Activated CD4-positive, alpha-beta T cell treated with anti-CD3 and anti-CD28 coated beads for 36 hours (primary cell): ENCODE measurements at regions not wholly inside any gene's neighbourhood (a gene's known extent, or its start where the extent isn't known, plus 50 kb on each side); places are given as distances from the start of the nearest gene placed in this dataset.

Experiments
- ATAC-seq: fragments of 200-7000 bp; cut with Tn5 transposase; one replicate; pipeline ENCODE4 v1.10.0; 2021; ENCODE audit warnings: mild to moderate bottlenecking, moderate library complexity
- CTCF ChIA-PET: fragments of 350-600 bp; sonication (Branson Sonifier 250); formaldehyde crosslinking; loops from one replicate; lab custom pipeline; 2021; ENCODE audit warnings: antibody characterized with exemption; lab: Charles Lee
- POLR2A ChIA-PET: fragments of 350-600 bp; sonication (Branson Sonifier 250); formaldehyde crosslinking; loops from one replicate; lab custom pipeline; 2021; ENCODE audit warnings: antibody characterized with exemption, inconsistent platforms; lab: Charles Lee
- DNase-seq: peaks from one replicate; pipeline ENCODE4 v3.0.0-alpha.2; 2020
- H3K27ac Mint-ChIP-seq: one replicate; pipeline ENCODE4 v1.8.0; 2021; ENCODE audit warnings: mixed read lengths
- H3K27me3 Mint-ChIP-seq: one replicate; pipeline ENCODE4 v1.8.0; 2021; ENCODE audit warnings: mixed read lengths
- H3K36me3 Mint-ChIP-seq: one replicate; pipeline ENCODE4 v1.8.0; 2021; ENCODE audit warnings: low read depth, mixed read lengths
- H3K4me1 Mint-ChIP-seq: one replicate; pipeline ENCODE4 v1.8.0; 2021; ENCODE audit warnings: mixed read lengths
- H3K4me3 Mint-ChIP-seq: one replicate; pipeline ENCODE4 v1.8.0; 2021; ENCODE audit warnings: mild to moderate bottlenecking, moderate library complexity, mixed read lengths
- H3K9me3 Mint-ChIP-seq: one replicate; pipeline ENCODE4 v1.8.0; 2021; ENCODE audit warnings: low read depth, mixed read lengths
- intact Hi-C, 2 experiments: fragments of 100-400 bp; cut with DNase I in 1 of 2; cut with micrococcal nuclease in 1 of 2; formaldehyde crosslinking; loops; one replicate each; pipeline versions ENCODE4 v1.14.2 to v1.15.1; 2022 to 2024; cut with DNase I, micrococcal nuclease

DNA sequence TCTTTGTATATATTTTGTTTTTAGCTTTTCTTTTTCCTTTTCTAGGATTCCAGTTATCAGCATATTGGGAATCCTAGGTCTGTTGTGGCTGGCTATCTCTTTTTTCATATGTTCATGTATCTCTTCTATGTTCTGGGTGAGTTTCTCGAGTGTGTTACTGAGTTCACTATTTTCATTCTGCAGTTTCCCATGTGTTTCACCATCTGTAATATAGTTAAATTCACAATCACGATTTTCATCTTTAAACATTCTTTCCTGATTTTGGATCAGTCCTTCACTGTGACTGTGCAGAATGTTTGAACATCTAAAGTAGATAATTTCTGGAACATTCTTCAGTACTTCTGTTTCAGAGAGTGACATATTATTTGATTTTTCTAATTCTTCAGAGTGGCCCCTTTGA, 862.1 kb downstream of the OLFM4 start:
- ChIA-PET POLR2A (no interaction called here), CTCF (interaction anchor here (0.7 kb wide), 1 partner anchor 655 kb away, joined by 3 read pairs; no protein-coding TSS in a partner anchor)
- Mint-ChIP-seq H3K27ac (no peak overlapping the region), H3K4me1 (no peaks in the 10 kb centered on the region), H3K4me3 (no peak overlapping the region), H3K27me3 (no peaks in the 10 kb centered on the region), H3K9me3 (peaks cover 2% of the 10 kb centered on the region), H3K36me3 (no peaks in the 10 kb centered on the region)
- no peak for ATAC-seq
- DNase-seq: no peak
- intact Hi-C loops: no loop called here

DNA sequence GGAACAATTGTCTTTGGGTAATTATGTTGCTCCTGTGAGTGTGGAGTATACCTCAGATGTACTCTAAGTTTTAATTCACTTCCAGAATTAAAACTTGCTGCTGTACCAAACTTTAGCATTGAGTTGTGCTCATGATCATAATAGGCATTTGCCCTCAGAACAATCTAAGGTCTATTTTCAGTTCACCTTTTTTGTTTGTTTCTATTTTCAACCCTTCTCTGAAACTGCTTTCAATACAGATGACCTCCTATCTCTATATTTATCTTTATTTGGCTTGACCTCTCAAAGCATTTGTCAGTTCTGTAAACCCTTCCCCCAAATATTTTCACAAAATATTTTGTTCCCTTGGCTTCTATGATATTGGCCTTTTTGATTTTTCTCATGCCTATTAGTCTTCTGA, 873.0 kb downstream of the OLFM4 start:
- no peak for DNase-seq
- no peaks in the 10 kb centered on the region for H3K36me3 Mint-ChIP-seq
- H3K4me1 Mint-ChIP-seq: no peaks in the 10 kb centered on the region
- ChIA-PET CTCF (no interaction called here), POLR2A (no interaction called here)
- H3K4me3 Mint-ChIP-seq: no peak overlapping the region
- ATAC-seq: no peak
- no peak overlapping the region for H3K27ac Mint-ChIP-seq
- H3K27me3 Mint-ChIP-seq: no peaks in the 10 kb centered on the region
- peaks cover 8% of the 10 kb centered on the region for H3K9me3 Mint-ChIP-seq
- intact Hi-C loops: no loop called here

DNA sequence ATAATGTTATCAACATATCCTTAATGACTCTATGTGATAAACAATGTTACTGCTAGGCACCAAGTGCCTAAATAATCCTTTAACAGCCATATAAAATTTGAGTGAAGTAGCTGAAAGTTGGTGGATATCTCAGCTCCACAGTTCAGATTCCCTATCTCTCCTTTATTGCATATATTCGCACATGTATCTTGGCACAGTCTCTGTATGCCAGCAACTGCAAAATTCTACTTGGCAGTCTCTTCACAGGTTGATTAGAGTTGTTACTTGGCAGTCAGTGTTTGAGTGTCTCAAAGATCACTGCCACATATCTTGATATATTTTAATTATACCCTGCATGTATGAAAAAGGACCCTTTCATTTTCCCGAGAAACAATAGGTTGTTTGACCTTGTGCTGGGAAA, 879.3 kb downstream of the OLFM4 start:
- no peak overlapping the region for H3K4me3 Mint-ChIP-seq
- no peak overlapping the region for H3K27ac Mint-ChIP-seq
- POLR2A ChIA-PET: no interaction called here
- peaks cover 5% of the 10 kb centered on the region for H3K9me3 Mint-ChIP-seq
- intact Hi-C loops: no loop called here
- no peaks in the 10 kb centered on the region for H3K36me3 Mint-ChIP-seq
- H3K4me1 Mint-ChIP-seq: no peaks in the 10 kb centered on the region
- ATAC-seq (no peak), DNase-seq (no peak)
- H3K27me3 Mint-ChIP-seq: no peaks in the 10 kb centered on the region
- CTCF ChIA-PET: no interaction called here

DNA sequence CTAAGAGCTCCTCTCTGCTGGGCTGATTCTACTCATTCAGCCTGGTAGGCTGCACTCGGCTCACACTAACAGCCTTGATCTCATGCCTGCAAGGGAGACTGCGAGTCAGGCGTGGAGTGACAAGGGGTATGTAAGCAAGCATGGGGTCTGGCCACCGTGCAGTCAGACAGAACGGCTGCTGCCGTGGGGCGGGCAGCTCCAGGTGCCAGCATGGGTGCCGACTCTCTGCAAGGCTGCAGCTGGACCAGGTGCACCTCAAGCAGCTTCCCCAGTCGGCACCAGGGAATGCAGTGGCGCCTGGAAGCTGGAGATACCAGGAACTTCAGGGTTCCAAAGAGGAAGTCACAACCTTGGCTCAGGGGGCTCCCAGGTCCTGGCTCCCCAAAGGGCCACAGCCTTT, 892.3 kb downstream of the OLFM4 start:
- no peaks in the 10 kb centered on the region for H3K4me1 Mint-ChIP-seq
- CTCF ChIA-PET: no interaction called here
- DNase-seq (no peak), ATAC-seq (no peak)
- H3K4me3 Mint-ChIP-seq: no peak overlapping the region
- POLR2A ChIA-PET: no interaction called here
- no peaks in the 10 kb centered on the region for H3K36me3 Mint-ChIP-seq
- H3K27me3 Mint-ChIP-seq: no peaks in the 10 kb centered on the region
- H3K9me3 Mint-ChIP-seq: peaks cover 16% of the 10 kb centered on the region
- intact Hi-C loops: no loop called here
- H3K27ac Mint-ChIP-seq: no peak overlapping the region

- DNase-seq (no peak), ATAC-seq (no peak)
- peaks cover 16% of the 10 kb centered on the region for H3K9me3 Mint-ChIP-seq
- intact Hi-C loops: no loop called here
- CTCF ChIA-PET: no interaction called here
- H3K36me3 Mint-ChIP-seq: no peaks in the 10 kb centered on the region
- H3K4me1 Mint-ChIP-seq: no peaks in the 10 kb centered on the region
- POLR2A ChIA-PET: no interaction called here
- no peaks in the 10 kb centered on the region for H3K27me3 Mint-ChIP-seq
- H3K27ac Mint-ChIP-seq: no peak overlapping the region
- H3K4me3 Mint-ChIP-seq: no peak overlapping the region
These were observed 892.9 kb downstream of the OLFM4 start for GRCh38 chr13:53921473-53921872.

GRCh38 chr13:53941588-53942190, 913.1 kb downstream of the OLFM4 start:
- ChIA-PET POLR2A (no interaction called here), CTCF (interaction anchor here (0.5 to 1.2 kb wide), 2 partner anchors 10 to 975 kb away, joined by 3 read pairs; no protein-coding TSS in a partner anchor)
- H3K4me1 Mint-ChIP-seq: no peaks in the 10 kb centered on the region
- peaks cover under 1% of the 10 kb centered on the region for H3K9me3 Mint-ChIP-seq
- no peaks in the 10 kb centered on the region for H3K27me3 Mint-ChIP-seq
- H3K36me3 Mint-ChIP-seq: no peaks in the 10 kb centered on the region
- ATAC-seq (no peak), DNase-seq (no peak)
- intact Hi-C loops: loop anchor here in 1 of 2 experiments (5.0 kb wide), 1 partner anchor 1326 kb away; no protein-coding TSS in a partner anchor
- H3K27ac Mint-ChIP-seq: no peak overlapping the region
- H3K4me3 Mint-ChIP-seq: no peak overlapping the region

DNA sequence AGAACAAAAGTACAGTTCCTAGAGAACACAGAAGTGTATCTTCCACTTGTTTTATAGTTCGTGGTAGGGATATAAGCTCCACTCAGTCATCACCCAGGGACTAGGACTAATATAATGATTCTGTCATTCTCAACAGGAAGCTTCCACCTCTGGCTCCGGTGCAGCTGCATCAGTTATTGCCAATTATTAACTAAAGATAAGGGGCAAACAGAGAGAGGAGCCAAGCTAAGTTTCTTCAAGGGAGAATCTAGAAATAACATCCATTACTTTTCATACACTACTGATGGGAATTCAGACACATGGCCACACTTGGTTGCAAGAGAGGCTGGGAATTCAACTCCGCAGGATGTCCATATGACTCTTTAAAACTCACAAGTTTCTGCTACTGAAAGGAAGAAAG, 917.9 kb downstream of the OLFM4 start:
- no peak overlapping the region for H3K4me3 Mint-ChIP-seq
- no peak overlapping the region for H3K27ac Mint-ChIP-seq
- H3K27me3 Mint-ChIP-seq: no peaks in the 10 kb centered on the region
- DNase-seq (no peak), ATAC-seq (no peak)
- ChIA-PET POLR2A (no interaction called here), CTCF (interaction anchor here (0.9 kb wide), 1 partner anchor 8 kb away, joined by 3 read pairs; no protein-coding TSS in a partner anchor)
- H3K36me3 Mint-ChIP-seq: no peaks in the 10 kb centered on the region
- H3K9me3 Mint-ChIP-seq: peaks cover 3% of the 10 kb centered on the region
- H3K4me1 Mint-ChIP-seq: no peaks in the 10 kb centered on the region
- intact Hi-C loops: no loop called here

DNA sequence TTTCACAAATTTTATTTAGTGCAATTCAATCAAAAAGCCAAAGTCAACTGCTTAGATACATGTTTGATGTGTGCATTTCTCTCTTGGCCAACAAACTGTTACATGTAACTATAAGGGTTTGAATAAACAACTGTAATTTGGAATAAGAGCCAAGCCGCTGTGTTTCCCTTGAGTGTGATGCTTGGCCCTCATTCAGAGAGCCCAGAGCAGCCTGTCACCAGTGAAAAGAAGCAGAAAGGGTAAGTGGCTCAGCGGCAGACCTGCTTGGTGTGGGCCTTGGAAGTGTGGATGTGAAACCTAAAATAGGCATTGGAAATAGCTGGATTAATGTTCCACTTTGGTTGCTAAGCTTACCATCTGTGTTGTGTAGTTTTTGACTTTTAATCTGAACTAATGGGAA, 924.6 kb downstream of the OLFM4 start:
- H3K27me3 Mint-ChIP-seq: no peaks in the 10 kb centered on the region
- ChIA-PET CTCF (no interaction called here), POLR2A (no interaction called here)
- DNase-seq: no peak
- H3K4me3 Mint-ChIP-seq: no peak overlapping the region
- H3K4me1 Mint-ChIP-seq: no peaks in the 10 kb centered on the region
- intact Hi-C loops: no loop called here
- ATAC-seq: no peak
- no peaks in the 10 kb centered on the region for H3K36me3 Mint-ChIP-seq
- H3K9me3 Mint-ChIP-seq: peaks cover 9% of the 10 kb centered on the region
- no peak overlapping the region for H3K27ac Mint-ChIP-seq
